ENCODE measurements at regions not wholly inside any gene's neighbourhood (a gene's known extent, or its start where the extent isn't known, plus 50 kb on each side); places are given as distances from the start of the nearest gene placed in this dataset.

- TF ChIP-seq EZH2 (IDR thresholded peaks at IDR 0.05; ENCODE audit: low read depth) (no peak), CTCF (conservative IDR thresholded peaks at IDR 0.05) (no peak)
Measured at GRCh38 chr11:32226480-32226879, 135.6 kb downstream of the RCN1 start.

Data from PC-9 (cell line).